Stimulated activated CD4-positive, alpha-beta T cell treated with anti-CD3 and anti-CD28 coated beads, TNF-alpha, amount 100 ng/mL, for 48 hours (primary cell): ENCODE measurements at regions not wholly inside any gene's neighbourhood (a gene's known extent, or its start where the extent isn't known, plus 50 kb on each side); places are given as distances from the start of the nearest gene placed in this dataset.

Experiments used
- DNase-seq, 3 donors: peaks; one replicate each; pipeline ENCODE4 v3.0.0-alpha.2; 2020; ENCODE audit warnings: low read depth in 3 of 3

DNA sequence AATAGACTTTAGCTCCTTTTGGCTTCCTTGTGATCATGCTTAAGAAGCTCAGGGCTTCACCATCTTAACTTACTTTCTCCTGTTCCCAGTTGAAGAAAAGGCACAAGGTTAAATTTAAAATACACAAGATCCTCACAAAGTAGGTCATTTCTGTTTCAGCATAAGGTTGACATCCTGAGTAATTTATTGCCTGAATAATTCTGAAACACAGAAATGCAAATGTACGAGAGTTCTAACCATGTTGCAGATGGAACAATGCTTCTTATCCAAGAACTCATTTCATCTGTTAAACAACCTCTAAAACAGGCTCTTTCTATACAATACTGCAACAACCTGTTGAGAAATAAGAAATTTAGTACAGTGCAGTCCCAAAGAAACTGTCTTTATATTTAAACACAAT is 395.2 kb downstream of the BCL11A start:
- no peak for DNase-seq

DNA sequence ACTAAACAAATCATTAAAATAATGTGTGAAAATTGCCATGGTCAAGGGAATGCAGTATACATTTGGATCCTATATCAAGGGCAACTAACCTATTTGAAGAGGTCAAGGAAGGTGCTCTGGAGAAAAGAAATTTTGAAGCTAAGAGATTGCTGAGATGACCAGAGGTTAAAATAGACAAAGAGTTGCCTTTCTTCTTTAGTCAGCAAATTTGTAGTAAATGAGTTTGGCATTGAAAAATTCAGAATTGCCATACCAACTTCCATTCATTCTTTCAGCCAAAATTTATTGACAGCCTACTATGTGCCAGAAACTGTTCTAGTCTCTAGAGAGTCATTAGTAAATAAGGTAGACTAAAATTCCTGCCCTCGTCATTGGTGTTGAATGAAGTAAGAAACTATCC is 396.2 kb downstream of the BCL11A start:
- no peak for DNase-seq

DNA sequence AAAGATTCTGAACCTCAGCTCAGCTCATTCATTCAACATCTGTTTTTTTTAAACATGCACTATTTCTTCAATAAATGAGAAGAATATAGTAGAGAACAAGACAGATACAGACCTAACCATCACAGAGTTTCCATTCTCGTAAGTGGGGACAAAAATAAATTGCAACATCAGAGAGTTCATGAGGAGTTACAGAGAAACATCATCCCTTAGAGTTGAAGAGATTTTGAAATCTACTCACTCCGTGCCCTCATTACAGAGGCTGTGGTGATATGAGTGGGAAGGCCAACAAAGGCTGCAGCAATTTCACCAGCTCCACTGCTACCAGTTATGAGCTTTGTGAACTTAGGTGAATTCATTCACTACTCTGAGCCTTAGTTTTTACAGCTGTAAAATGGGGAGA is 399.3 kb downstream of the BCL11A start:
- no peak for DNase-seq

DNA sequence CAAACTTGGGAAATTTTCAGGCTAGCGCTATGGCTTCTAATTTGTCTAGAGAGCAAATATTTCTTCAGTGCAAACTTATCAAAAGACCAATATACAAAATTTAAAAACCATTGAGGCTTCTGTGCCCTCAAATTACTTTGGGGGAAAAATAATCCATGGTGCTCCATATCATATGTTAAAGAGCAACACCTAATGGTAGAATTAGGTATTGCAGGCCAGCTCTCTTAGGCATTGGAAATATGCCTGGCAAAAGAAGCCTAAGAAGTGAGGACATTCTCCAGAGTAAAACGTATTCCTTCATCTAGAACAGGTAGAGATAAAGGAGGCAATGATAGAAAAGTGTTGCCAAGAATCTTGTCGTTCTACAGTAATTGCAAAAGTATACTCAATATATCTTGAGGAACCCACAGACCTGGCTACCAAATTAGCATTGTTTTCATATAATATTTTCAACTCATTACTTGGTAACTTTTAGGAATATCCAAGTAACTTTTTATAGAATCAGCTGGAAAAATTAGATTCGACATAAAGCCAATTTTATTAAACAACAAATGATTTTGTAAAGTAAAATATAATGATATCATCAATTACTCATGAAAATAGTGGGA is 401.1 kb downstream of the BCL11A start:
- peak in 1 of 3 donors; percentile 12 for DNase-seq

DNA sequence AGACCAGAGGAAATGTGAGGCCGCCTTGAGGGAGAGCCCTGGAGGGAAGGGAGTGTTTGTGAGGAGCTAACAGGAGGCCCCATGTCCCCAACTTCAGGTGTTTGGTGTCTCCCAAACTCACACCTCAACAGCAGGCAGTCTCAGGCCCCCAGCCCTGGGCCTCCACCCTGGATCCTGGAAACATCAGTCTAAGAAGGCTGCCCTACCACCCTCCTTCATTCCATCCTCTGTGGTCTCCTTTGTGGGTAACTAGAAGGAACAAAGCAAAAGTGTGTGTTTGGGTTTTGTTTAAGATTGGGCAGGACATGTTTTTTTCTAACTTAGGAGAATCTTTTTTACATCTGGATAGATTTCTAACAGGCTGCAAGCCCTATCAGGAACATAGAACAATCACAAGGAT is 404.3 kb downstream of the BCL11A start:
- DNase-seq = no peak

DNA sequence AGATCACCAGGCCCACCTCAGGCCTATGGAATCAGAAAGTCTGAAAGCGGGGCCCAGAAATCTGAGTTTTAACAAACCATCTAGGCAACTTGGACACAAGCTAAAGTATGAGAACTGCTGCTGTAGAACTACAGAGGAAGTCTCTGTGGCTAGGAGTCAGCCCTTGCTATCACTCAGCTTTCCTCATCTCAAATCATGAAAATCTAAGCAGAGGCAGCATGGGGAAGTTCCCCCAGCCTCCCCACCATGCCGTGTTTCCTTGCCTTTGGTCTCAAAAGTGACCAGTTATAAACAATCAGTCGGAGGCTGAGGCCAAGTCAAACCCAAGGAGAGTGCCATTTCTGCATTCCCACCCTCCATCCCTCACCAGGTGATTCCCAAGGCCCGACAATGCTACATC is 404.7 kb downstream of the BCL11A start:
- DNase-seq = no peak

DNA sequence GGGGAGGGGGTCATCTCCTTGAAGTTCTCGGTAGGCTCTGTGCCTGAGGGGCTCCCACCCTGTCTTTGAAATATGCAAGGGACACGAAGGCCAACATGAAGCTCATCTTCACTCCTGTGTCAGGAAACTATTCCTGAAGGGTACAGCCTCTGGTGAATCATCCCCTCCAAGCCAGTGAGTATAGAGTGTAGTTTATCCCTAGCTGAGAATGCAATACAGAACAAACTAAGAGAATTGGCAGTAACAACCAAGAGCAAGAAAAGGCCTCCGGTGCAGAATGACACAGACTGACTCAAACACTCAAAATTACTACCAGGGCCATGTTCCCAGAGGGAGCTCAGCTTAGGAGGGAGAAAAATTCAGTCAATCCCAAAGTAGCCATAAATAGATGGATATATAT is 413.3 kb downstream of the BCL11A start:
- no peak for DNase-seq

DNA sequence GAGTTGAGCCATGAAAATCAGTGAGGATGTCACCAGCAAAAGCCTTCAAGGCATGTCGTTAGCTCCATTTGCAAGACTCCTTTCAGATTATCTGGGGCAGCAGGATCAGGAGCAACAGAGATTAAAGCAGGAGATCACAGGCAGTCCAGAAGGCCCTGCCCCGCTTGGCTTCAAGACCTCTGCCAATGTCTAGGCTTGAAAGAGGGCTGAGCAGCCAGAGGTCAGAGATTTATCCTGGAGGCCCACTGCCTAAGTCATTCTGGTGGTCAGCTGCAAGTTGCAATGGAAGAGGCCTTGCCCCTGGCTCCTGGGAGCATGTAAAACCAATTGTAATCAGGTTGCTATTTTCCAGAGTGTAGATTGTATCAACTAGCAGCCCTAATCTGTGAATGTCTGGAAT is 416.5 kb downstream of the BCL11A start:
- no peak for DNase-seq

DNA sequence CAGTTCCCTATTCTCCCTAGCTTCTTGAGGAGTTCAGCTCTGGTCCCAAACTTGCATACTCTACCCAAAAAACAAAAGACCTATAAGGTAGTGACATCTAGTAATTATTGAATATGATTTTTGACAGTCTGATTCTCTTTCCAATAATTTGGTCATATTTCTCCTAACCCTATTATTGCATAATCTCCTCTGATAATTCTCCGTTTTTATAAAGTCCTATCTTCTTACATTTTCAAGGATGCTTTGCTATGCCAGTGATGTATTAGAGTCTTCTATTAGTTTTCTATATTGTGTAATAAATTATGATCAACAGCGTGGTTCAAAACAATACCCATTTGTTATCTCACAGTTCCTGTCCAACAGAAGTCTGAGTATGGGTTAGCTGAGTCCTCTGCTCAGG is 426.3 kb downstream of the BCL11A start:
- DNase-seq = no peak

DNA sequence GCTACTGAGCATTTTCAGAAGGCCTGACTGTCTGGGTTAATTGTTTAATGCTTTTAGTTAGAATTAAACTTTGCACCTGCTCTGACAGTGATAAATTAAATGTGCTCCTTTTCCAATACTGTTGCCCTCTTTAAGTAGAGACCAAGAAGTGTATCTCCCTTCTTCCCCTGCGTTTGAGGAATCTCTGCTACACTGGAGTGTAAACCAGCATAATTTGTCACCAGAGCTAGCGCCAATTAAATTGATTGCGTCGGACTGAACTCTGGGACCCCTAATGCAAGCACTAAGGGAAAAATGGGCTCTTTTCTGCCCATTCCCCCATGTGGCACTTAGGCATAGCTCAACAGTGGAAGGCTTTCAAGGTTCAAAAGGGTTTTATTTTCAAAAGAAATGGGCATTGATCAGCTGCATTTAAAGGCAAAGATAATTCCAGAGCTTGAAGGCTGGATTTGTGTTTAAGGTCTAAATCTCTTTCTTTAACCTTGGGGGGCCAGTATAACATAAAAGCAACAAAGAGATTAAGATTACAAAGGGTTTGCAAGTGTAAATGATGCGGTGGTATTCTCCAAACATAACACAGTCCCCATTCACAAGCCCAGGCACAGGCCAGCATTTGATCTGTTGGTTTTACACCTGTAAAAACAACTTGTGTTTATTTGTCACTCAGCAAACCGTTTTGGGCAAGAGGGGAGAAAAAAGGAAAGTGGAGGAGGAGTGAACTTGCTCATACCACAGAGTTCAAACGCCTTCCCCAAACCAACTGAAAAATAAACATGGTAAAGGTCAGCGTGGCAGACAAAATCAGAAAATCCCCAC is 427.6 kb downstream of the BCL11A start:
- no peak for DNase-seq

DNA sequence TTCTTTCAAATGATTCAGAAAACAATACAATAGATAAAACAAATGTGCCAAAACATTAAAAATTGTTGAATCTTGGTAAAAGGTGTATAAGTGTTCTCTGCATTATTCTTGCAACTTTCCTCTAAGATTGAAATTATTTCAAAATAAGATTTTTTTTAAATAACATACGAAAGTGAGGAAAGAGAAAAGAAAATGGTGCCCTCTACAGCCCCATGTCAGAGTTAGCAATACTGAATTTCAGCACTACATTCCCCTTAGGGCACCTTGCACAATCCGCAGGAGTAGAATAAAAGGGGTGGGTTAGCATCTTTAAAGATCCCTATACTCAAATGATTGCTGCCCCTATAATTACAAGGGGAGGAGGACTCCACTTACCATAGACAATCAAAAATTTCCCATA is 433.7 kb downstream of the BCL11A start:
- DNase-seq = no peak

DNA sequence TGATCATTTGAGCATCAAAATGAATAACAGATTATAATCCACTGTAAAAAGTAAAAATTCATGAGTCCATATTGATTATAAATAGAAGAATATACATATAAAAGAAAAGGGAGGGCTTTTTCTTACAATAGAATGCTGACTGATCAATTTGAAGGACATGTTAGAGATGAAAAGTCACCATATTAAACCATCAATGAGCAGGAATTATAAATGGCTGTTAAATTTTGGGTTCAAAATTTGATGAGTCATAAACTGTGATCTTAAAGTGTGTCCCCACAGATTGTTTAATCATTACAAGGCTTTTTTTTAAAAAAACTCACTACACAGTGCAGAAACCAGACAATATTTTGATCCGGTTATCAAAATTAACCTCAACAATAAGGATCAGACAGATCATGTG is 434.5 kb downstream of the BCL11A start:
- no peak for DNase-seq

DNA sequence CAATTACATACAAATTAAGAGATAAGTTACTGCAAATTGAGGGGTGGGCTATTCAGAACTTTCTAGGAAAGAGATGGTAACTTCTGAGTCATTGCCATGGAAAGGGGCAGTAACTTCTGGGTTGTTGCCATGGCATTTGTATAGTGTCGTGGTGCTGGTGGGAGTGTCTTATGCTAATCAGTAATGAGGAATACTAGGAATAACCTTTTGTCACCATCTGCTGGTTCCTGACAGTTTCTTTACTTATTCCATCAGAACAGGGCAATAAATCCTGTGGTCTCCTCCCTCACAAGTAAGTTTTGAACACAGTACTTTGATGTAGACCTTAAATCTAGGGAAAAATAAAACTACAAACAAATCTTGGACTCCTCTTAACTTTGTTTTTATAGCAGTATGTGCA is 435.4 kb downstream of the BCL11A start:
- DNase-seq = no peak

DNA sequence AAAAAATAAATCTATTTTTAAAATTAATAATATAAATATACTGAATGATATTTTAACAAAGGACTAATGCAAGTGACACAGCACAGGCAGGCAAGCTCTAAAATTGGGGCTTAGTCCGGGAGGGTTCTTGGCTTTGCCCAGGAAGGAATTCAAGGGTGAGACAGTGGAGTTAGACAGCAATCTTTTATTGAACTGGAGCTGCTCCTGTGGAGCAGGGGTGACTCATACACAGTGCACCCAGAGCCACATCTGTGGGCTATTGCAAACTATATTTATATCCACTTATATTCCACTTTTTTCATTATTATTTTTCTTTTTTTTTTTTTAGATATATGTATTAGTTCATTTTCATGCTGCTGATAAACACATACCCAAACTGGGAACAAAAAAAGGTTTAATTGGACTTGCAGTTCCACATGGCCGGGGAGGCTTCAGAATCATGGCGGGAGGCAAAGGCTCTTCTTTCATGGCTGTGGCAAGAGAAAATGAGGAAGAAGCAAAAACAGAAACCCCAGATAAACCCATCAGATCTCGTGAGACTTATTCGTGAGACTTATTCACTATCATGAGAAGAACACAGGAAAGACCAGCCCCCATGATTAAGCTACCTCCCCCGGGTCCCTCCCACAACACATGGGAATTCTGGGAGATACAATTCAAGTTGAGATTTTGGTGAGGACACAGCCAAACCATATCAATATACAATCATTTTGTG is 437.1 kb downstream of the BCL11A start:
- no peak for DNase-seq

DNA sequence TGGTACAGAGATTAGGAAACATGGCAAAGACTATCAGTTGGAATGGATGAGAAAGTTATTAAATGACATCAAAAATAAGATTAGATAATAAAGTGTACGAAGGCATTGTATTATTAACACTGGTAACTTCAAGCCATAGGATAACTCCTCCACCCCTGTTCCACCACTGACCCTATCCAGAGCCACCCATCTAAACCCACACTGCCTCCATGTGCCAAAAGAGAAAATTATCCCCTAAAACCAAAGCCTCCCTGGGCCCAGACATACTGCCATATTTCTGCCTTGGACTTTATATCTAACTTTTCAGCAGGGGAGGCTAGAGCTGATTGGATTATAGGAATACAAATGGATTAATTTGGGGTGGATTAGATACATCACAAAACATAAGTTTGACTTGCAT is 443.7 kb downstream of the BCL11A start:
- no peak for DNase-seq

DNA sequence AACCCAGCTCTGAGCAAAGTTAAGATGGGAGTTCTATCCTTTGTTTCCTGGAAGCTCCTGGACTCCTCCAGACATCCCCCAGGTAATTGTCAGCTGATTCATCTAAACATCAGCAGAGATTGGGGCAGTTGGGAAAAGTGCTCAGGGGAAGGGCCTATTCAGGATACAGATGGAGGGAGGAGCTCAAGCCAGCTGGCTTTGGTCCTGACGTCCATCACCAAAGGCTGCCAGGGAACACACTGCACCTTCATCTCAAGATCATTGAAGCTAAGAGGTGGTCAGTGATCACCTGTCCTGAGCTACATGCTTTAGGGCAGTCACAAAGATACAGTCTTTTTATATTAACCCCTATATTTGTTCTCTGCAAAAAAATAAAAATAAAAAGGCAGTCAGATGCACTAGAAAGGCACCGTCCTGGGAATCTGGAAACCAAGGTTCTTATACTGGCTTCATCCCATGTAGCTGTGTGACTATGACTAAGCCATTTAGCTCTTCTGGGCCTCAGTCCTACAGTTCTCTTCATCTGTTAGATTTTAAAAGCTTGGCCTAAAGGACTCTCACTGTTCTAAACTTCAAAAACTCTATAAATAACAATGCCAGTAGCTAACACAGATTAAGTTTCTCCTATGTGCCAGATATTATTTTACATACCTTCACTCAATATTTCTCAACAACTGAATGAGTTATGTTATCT is 446.5 kb downstream of the BCL11A start:
- no peak for DNase-seq

DNA sequence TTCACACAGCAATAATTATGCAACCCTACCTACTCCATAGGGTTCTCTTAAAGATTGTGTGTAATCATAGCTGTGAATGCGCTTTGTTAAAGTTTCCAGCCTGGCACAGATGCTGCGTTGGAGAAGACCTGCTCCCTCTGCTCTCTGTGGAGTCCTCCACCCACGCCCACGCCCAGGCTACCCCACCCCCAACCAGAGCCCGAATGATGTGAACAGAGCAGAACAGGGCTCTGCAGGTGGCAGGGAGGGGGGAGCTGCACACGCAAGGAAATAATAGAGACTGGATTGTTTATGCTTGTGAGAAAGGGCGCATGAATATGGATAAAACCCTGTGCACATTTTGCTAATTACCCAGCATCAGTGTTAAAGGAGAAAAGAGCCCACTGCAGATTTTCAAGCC is 447.5 kb downstream of the BCL11A start:
- DNase-seq = no peak

DNA sequence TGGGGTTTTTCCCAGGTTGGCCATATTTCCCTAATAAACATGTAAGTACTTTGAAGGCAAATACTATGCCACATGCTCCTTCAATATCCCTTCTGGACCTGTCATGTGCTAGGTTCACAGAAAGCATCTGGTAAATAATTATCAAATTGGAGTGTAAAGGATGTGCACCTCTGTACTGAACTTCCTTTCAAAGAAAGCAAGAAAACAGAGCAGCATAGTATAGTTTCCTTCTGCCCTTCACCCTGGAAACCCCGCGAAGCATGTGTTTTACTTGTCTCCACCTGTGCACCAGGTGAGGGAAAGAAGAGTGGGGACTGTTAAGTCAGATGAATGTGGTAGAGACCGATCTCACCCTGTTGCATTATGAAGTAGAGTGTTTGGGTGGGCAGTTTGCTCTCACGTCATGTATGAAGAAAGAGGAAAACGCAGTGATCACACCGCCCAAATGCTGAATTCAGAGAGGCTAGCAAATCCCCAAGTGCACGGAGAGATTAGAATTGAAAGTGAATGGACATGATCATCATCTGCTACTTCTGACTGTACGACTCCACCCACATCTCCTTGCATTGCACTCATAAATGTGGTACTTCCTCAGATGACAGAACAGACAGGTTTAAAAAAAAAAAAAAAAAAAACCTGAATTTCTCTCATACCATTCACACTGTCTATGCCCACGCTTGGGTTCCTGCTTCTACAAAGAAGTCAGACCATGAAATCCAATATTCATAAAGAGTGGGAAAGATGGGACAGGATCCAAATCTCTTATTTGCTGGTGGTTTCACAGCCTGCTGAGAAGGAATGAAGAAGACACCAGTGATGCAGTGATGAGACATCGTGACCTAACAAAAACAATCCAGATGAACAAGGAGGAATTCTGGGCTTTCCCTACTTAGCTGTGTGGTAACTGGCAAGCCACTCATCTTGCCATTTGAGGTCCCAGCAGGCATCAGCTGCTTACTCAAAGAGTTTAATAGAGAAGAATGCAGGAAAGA is 448.6 kb downstream of the BCL11A start:
- no peak for DNase-seq

DNA sequence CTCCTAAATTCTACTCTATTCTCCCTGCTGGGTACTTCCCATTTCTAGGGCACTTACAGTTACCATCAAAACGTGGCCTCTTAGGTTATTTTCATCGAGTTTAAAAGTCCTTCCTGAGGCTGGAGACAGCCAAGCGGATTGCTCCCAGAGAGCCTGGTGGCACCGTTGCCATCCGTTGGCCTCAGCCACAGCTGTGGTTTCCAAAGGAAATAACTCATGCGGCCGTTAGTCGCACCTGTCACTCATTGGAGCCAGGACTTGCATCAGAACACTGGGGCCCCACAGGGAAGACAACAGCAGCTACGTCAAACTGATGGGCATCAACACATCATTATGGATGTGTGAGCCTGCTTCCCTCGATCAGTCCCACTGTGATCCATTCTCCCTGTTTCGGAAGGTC is 453.4 kb downstream of the BCL11A start:
- no peak for DNase-seq

DNA sequence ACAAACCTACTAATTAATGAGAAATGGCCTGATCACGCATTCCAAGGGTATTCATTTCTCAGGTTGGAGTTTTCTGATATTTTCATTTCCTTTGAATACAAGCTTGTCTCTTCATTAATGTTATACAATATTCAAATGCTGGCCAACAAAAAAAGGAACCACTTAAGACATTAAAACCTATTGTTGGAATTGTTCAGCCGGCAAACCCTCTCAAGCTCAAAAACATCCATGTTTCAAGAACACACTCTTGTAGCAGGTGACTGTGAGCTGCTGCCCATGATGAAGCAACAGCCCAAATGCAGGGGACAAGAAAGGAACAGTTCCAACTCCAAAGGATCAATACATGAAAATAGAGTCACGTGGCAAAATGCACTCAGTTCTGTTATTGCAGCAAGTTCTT is 454.5 kb downstream of the BCL11A start:
- no peak for DNase-seq

DNA sequence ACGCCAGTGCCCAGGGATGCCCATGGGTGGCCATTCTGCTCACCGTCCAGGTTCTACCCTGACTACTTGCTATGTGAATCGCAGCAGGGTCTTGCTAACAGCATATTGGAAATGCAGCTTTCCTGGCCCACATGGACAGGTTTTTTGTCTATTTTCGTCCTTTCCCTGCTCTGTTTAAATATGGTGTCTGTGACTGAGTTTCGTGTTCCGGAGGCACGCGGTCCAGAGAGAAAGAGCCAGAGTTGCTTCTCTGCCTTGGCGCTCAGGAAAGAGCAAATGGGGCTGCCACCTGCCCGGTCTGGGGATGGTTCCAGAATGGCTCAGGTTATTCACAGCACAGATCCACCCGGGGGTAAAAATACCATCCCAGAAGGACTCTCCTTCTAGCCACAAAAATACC is 456.2 kb downstream of the BCL11A start:
- DNase-seq = no peak
